H1 (cell line): ENCODE measurements at regions not wholly inside any gene's neighbourhood (a gene's known extent, or its start where the extent isn't known, plus 50 kb on each side); places are given as distances from the start of the nearest gene placed in this dataset.

ENCODE experiments used
- CTCF ChIA-PET: fragments of 300-600 bp; sonication (Branson Sonifier 250); formaldehyde crosslinking; loops from one replicate; lab custom pipeline; 2021; ENCODE audit not compliant: partially characterized antibody; lab: Charles Lee
- POLR2A ChIA-PET: fragments of 300-600 bp; sonication (Branson Sonifier 250); formaldehyde crosslinking; loops from one replicate; lab custom pipeline; 2021; ENCODE audit warnings: inconsistent platforms; ENCODE audit not compliant: partially characterized antibody; lab: Charles Lee
- DNase-seq, 2 experiments: peaks; one replicate each; pipeline versions ENCODE4 v3.0.0 to v3.0.0-alpha.2; 2010 to 2022; ENCODE audit warnings: low spot score in 2 of 2, low read depth in 1 of 2, mixed read lengths in 1 of 2
- FAIRE-seq: peaks from 2 replicates; lab custom pipeline; 2011; peaks lifted over from hg19 to GRCh38; lab: Jason Lieb, UNC
- H2AFZ ChIP-seq: 2 replicates; pipeline ENCODE4 v1.8.1; 2012; ENCODE audit warnings: low read length, inconsistent platforms
- H2AK5ac ChIP-seq: 2 replicates; pipeline ENCODE4 v1.6.1; 2013; ENCODE audit warnings: low read depth, low read length
- H2BK120ac ChIP-seq: replicated peaks from 2 replicates; pipeline ENCODE3; 2013; ENCODE audit warnings: low read depth, low read length, inconsistent platforms
- H2BK12ac ChIP-seq: 2 replicates; pipeline ENCODE4 v1.6.1; 2013; ENCODE audit warnings: low read depth, low read length
- H2BK15ac ChIP-seq: 2 replicates; pipeline ENCODE4 v1.6.1; 2013; ENCODE audit warnings: low read length
- H2BK20ac ChIP-seq: 2 replicates; pipeline ENCODE4 v1.6.1; 2013; ENCODE audit warnings: low read length
- H2BK5ac ChIP-seq: 2 replicates; pipeline ENCODE4 v1.6.1; 2013; ENCODE audit warnings: low read depth, low read length
- H3K14ac ChIP-seq: 2 replicates; pipeline ENCODE4 v1.6.1; 2013; ENCODE audit warnings: inconsistent platforms; ENCODE audit not compliant: insufficient read length
- H3K18ac ChIP-seq: 2 replicates; pipeline ENCODE4 v1.6.1; 2013; ENCODE audit warnings: low read length; ENCODE audit errors: extremely low read depth
- H3K23ac ChIP-seq: 2 replicates; pipeline ENCODE4 v1.6.1; 2013; ENCODE audit warnings: inconsistent platforms; ENCODE audit not compliant: insufficient read length
- H3K23me2 ChIP-seq: 2 replicates; pipeline ENCODE4 v1.6.1; 2013; ENCODE audit warnings: low read depth, low read length
- H3K27ac ChIP-seq: 2 replicates; pipeline ENCODE4 v1.6.1; 2011; ENCODE audit warnings: low read depth, low read length, inconsistent platforms
- H3K27me3 ChIP-seq, 4 experiments: replicated peaks in 1 of 4; 1 replicate in 1 of 4; 2 replicates in 3 of 4; pipeline versions ENCODE4 v1.6.1 to v1.8.1; 2011 to 2013; ENCODE audit warnings: low read length in 3 of 4, mild to moderate bottlenecking in 3 of 4, inconsistent platforms in 2 of 4, mixed read lengths in 2 of 4, moderate library complexity in 1 of 4; ENCODE audit not compliant: control insufficient read depth in 3 of 4, insufficient read depth in 3 of 4; ENCODE audit errors: extremely low read depth in 1 of 4
- H3K36me3 ChIP-seq, 4 experiments: 2 replicates each; pipeline versions ENCODE4 v1.6.1 to v1.8.1; 2011 to 2013; ENCODE audit warnings: mild to moderate bottlenecking in 4 of 4, low read length in 3 of 4, moderate library complexity in 2 of 4, control low read depth in 1 of 4, inconsistent platforms in 1 of 4; ENCODE audit not compliant: insufficient read depth in 4 of 4, control insufficient read depth in 2 of 4
- H3K4ac ChIP-seq: replicated peaks from 2 replicates; pipeline ENCODE3; 2013; ENCODE audit warnings: low read length, low read depth, mixed read lengths, inconsistent platforms; ENCODE audit not compliant: insufficient read length
- H3K4me1 ChIP-seq, 4 experiments: replicated peaks in 1 of 4; 1 replicate in 1 of 4; 2 replicates in 3 of 4; pipeline versions ENCODE4 v1.6.1 to v1.8.1; 2011 to 2013; ENCODE audit warnings: low read length in 3 of 4, inconsistent platforms in 2 of 4, mixed read lengths in 1 of 4; ENCODE audit not compliant: insufficient read depth in 4 of 4, control insufficient read depth in 3 of 4
- H3K4me2 ChIP-seq, 2 experiments: 2 replicates each; pipeline versions ENCODE4 v1.6.1 to v1.8.1; 2011 to 2013; ENCODE audit warnings: low read depth in 2 of 2, low read length in 2 of 2, control low read depth in 1 of 2, inconsistent platforms in 1 of 2, mild to moderate bottlenecking in 1 of 2; ENCODE audit not compliant: insufficient read depth in 1 of 2
- H3K4me3 ChIP-seq, 4 experiments: fragments of 200-600, 300-600 bp in 1 of 4; sonication (generic), shearing (Covaris generic), sonication (Bioruptor Twin) in 1 of 4; 2 replicates each; pipeline versions ENCODE4 v1.5.1 to v1.8.1; 2011 to 2016; ENCODE audit warnings: low read length in 4 of 4, low read depth in 3 of 4, control low read depth in 2 of 4, inconsistent platforms in 2 of 4, mild to moderate bottlenecking in 2 of 4, mixed read lengths in 1 of 4, moderate library complexity in 1 of 4; ENCODE audit not compliant: insufficient read depth in 2 of 4; ENCODE audit errors: extremely low read depth in 1 of 4
- H3K56ac ChIP-seq: replicated peaks from 2 replicates; pipeline ENCODE3; 2013; ENCODE audit warnings: low read depth, mild to moderate bottlenecking, mixed read lengths, low read length, inconsistent platforms; ENCODE audit not compliant: insufficient read length
- H3K79me1 ChIP-seq: 2 replicates; pipeline ENCODE4 v1.6.1; 2013; ENCODE audit warnings: low read depth, low read length, control low read depth
- H3K79me2 ChIP-seq, 2 experiments: 2 replicates each; pipeline versions ENCODE4 v1.6.1 to v1.8.1; 2012 to 2013; ENCODE audit warnings: low read length in 2 of 2, mild to moderate bottlenecking in 2 of 2, inconsistent platforms in 1 of 2; ENCODE audit not compliant: insufficient read depth in 2 of 2, control insufficient read depth in 1 of 2
- H3K9ac ChIP-seq, 4 experiments: replicated peaks in 1 of 4; 1 replicate in 1 of 4; 2 replicates in 3 of 4; pipeline versions ENCODE4 v1.6.1 to v1.8.1; 2011 to 2013; ENCODE audit warnings: low read depth in 3 of 4, low read length in 3 of 4, control low read depth in 2 of 4, mild to moderate bottlenecking in 2 of 4, moderate library complexity in 2 of 4, inconsistent platforms in 1 of 4; ENCODE audit errors: extremely low read depth in 1 of 4
- H3K9me3 ChIP-seq, 2 experiments: 2 replicates each; pipeline versions ENCODE4 v1.6.1 to v1.8.1; 2012 to 2013; ENCODE audit warnings: mild to moderate bottlenecking in 2 of 2, moderate library complexity in 2 of 2, control low read depth in 1 of 2, inconsistent platforms in 1 of 2, low read depth in 1 of 2, low read length in 1 of 2, mixed read lengths in 1 of 2; ENCODE audit not compliant: insufficient read depth in 2 of 2
- H4K20me1 ChIP-seq, 2 experiments: replicated peaks in 1 of 2; 2 replicates each; pipeline versions ENCODE3 to v1.8.1; 2011 to 2013; ENCODE audit warnings: inconsistent platforms in 2 of 2, low read length in 2 of 2, mild to moderate bottlenecking in 1 of 2; ENCODE audit not compliant: insufficient read depth in 2 of 2, control insufficient read depth in 1 of 2
- H4K5ac ChIP-seq: 2 replicates; pipeline ENCODE4 v1.6.1; 2013; ENCODE audit warnings: low read length, low read depth, mixed read lengths, inconsistent platforms; ENCODE audit not compliant: insufficient read length
- H4K8ac ChIP-seq: 2 replicates; pipeline ENCODE4 v1.8.0; 2013; ENCODE audit warnings: mild to moderate bottlenecking, moderate library complexity, low read length, inconsistent platforms; ENCODE audit not compliant: insufficient read depth; ENCODE audit errors: extremely low read depth
- H4K91ac ChIP-seq: replicated peaks from 2 replicates; pipeline ENCODE3; 2013; ENCODE audit warnings: low read length, mixed read lengths, inconsistent platforms; ENCODE audit not compliant: insufficient read length
- SIRT6 ChIP-seq: IDR thresholded peaks from one replicate; pipeline ENCODE4 v1.7.1; 2012; ENCODE audit warnings: low read length, inconsistent platforms
- WGBS, 2 experiments: shearing (Covaris generic) in 1 of 2; methylation state at CpG; one replicate each; pipeline versions ENCODE4 v1.1.6 to v1.1.7; 2013 to 2015; ENCODE audit warnings: low lambda C conversion rate in 2 of 2, mixed read lengths in 2 of 2, inconsistent platforms in 1 of 2, low coverage in 1 of 2, missing lambda C conversion rate in 1 of 2; ENCODE audit not compliant: insufficient replicate concordance in 2 of 2, insufficient coverage in 1 of 2, insufficient read length in 1 of 2; ENCODE audit errors: extremely low coverage in 1 of 2, missing lambda C conversion rate in 1 of 2; 5-methylcytosine and 5-hydroxymethylcytosine counted together

DNA sequence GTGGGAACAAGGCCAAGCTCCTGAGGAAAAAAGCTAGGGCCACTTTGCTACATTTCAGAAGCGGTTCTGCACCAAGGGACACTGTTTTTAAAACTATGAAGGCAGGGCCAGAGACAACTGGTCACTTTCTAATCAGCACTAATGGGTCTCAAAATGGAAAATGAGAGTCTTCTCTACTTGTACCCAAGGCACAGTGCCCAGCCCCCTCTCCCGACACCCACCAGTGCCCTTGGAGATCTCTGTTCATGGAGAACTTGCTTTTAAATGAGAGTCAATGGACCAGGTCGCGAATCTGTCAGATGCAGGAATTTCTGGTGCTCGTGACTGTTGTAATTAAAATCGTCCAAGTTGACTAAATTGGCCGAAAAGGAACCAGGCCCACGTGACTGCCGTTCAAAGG lies 591.6 kb downstream of the BCOR start:
- Histone ChIP-seq H2AK5ac (no peak overlapping the region), H3K27me3 (no peaks in the 10 kb centered on the region), H3K79me2 (no peaks in the 10 kb centered on the region), H3K18ac (no peak overlapping the region), H3K9ac (no peak overlapping the region), H3K4me1 (no peaks in the 10 kb centered on the region), H3K4me2 (no peak overlapping the region), H4K5ac (no peak overlapping the region), H4K20me1 (no peaks in the 10 kb centered on the region), H2BK5ac (no peak overlapping the region), H2BK12ac (no peak overlapping the region), H3K4me3 (no peak overlapping the region), H3K23me2 (no peaks in the 10 kb centered on the region), H3K23ac (no peak overlapping the region), H3K56ac (no peak overlapping the region), H3K9me3 (peaks cover 6 to 7% of the 10 kb centered on the region in 2 experiments; a peak in 2 of 4 replicates), H2BK15ac (no peak overlapping the region), H3K27ac (no peak overlapping the region), H2AFZ (no peak overlapping the region), H4K91ac (no peak overlapping the region), H3K79me1 (no peaks in the 10 kb centered on the region), H2BK120ac (no peak overlapping the region), H3K14ac (no peak overlapping the region), H3K4ac (no peak overlapping the region), H4K8ac (no peak overlapping the region), H3K36me3 (no peaks in the 10 kb centered on the region), H2BK20ac (no peak overlapping the region)
- CTCF ChIA-PET: interaction anchor here (1.8 kb wide), 1 partner anchor 28 kb away, joined by 6 read pairs; no protein-coding TSS in a partner anchor
- POLR2A ChIA-PET: interaction anchor here (0.5 kb wide), 1 partner anchor 13 kb away, joined by 5 read pairs; no protein-coding TSS in a partner anchor
- WGBS, 2 experiments: 95% methylated on average over 9 of the region's 9 CpGs; no CpG with 5 or more reads in 1 of the 2 experiments
- no peak for DNase-seq
- no peak for FAIRE-seq
- no peak for TF ChIP-seq SIRT6
